Endothelial cell of umbilical vein (primary cell): ENCODE measurements at regions not wholly inside any gene's neighbourhood (a gene's known extent, or its start where the extent isn't known, plus 50 kb on each side); places are given as distances from the start of the nearest gene placed in this dataset.

Experiments
- BruUV-seq: library from RNA; stranded (reverse); fragments of 400-500 nt; replicated peaks from 2 replicates; lab custom pipeline; 2021; lab: Mats Ljungman, UMichigan
- CTCF ChIA-PET: fragments of 300-600, 350-600 bp; sonication (Branson Sonifier 250); formaldehyde crosslinking; loops from one replicate; lab custom pipeline; 2021; ENCODE audit warnings: antibody characterized with exemption, inconsistent platforms; lab: Charles Lee
- POLR2A ChIA-PET: fragments of 300-600, 350-600 bp; sonication (Branson Sonifier 250); formaldehyde crosslinking; loops from one replicate; lab custom pipeline; 2021; ENCODE audit warnings: antibody characterized with exemption, inconsistent platforms; lab: Charles Lee
- DNase-seq: peaks from one replicate; pipeline ENCODE4 v3.0.0-alpha.2; 2011; ENCODE audit warnings: low read depth, low spot score
- FAIRE-seq: peaks from 2 replicates; lab custom pipeline; 2011; peaks lifted over from hg19 to GRCh38; lab: Jason Lieb, UNC
- H2AFZ ChIP-seq: 2 replicates; pipeline ENCODE4 v1.6.0; 2012; ENCODE audit warnings: low read depth, low read length, control low read depth, inconsistent platforms
- H3K27ac ChIP-seq: 2 replicates; pipeline ENCODE4 v1.5.1; 2011; ENCODE audit warnings: low read depth, mild to moderate bottlenecking, control low read depth, low read length, moderate library complexity; ENCODE audit not compliant: insufficient read depth
- H3K27me3 ChIP-seq, 2 experiments: 2 replicates each; pipeline versions ENCODE4 v1.6.0 to v1.6.1; 2011; ENCODE audit warnings: low read length in 2 of 2, mixed read lengths in 1 of 2; ENCODE audit not compliant: control insufficient read depth in 2 of 2, insufficient read depth in 2 of 2
- H3K36me3 ChIP-seq, 2 experiments: 2 replicates in 1 of 2; 3 replicates in 1 of 2; pipeline ENCODE4 v1.5.1; 2011; ENCODE audit warnings: low read length in 2 of 2, mild to moderate bottlenecking in 1 of 2, moderate library complexity in 1 of 2; ENCODE audit not compliant: control insufficient read depth in 2 of 2, insufficient read depth in 2 of 2; ENCODE audit errors: extremely low read depth in 1 of 2
- H3K4me1 ChIP-seq: 3 replicates; pipeline ENCODE4 v1.5.1; 2011; ENCODE audit warnings: mild to moderate bottlenecking, low read length; ENCODE audit not compliant: control insufficient read depth, insufficient read depth; ENCODE audit errors: extremely low read depth
- H3K4me2 ChIP-seq: 2 replicates; pipeline ENCODE4 v1.6.1; 2011; ENCODE audit warnings: low read length, control low read depth, mixed read lengths; ENCODE audit not compliant: insufficient read depth
- H3K4me3 ChIP-seq, 3 experiments: fragments of 200-600 bp in 1 of 3; sonication (generic), shearing (Covaris generic) in 1 of 3; replicated peaks in 1 of 3; 2 replicates each; pipeline ENCODE4 v1.5.1; 2011 to 2016; ENCODE audit warnings: control low read depth in 3 of 3, low read length in 3 of 3, mild to moderate bottlenecking in 2 of 3, inconsistent platforms in 1 of 3, low read depth in 1 of 3, moderate library complexity in 1 of 3; ENCODE audit not compliant: insufficient read depth in 1 of 3
- H3K79me2 ChIP-seq: 2 replicates; pipeline ENCODE4 v1.6.0; 2012; ENCODE audit warnings: low read length, inconsistent platforms; ENCODE audit not compliant: control insufficient read depth, insufficient read depth
- H3K9ac ChIP-seq: replicated peaks from 2 replicates; pipeline ENCODE3; 2011; ENCODE audit warnings: low read length, control low read depth; ENCODE audit not compliant: insufficient read depth; ENCODE audit errors: extremely low read depth
- H3K9me1 ChIP-seq: replicated peaks from 3 replicates; pipeline ENCODE4 v1.6.0; 2011; ENCODE audit warnings: mild to moderate bottlenecking, low read length; ENCODE audit not compliant: control insufficient read depth, insufficient read depth; ENCODE audit errors: extremely low read depth
- H3K9me3 ChIP-seq: replicated peaks from 2 replicates; pipeline ENCODE4 v1.5.1; 2012; ENCODE audit warnings: low read length, inconsistent platforms; ENCODE audit not compliant: control insufficient read depth, insufficient read depth
- H4K20me1 ChIP-seq: replicated peaks from 2 replicates; pipeline ENCODE3; 2011; ENCODE audit warnings: mild to moderate bottlenecking, low read length; ENCODE audit not compliant: control insufficient read depth, insufficient read depth; ENCODE audit errors: extremely low read depth
- EZH2 ChIP-seq: IDR thresholded peaks from 2 replicates; pipeline ENCODE4 v1.6.1; 2012; ENCODE audit warnings: borderline replicate concordance, low read depth, mild to moderate bottlenecking, moderate library complexity, low read length, inconsistent platforms; ENCODE audit not compliant: severe bottlenecking
- GATA2 ChIP-seq: IDR thresholded peaks from 2 replicates; pipeline ENCODE4 v1.7.0; 2011; ENCODE audit warnings: low read depth, mild to moderate bottlenecking, moderate library complexity, mixed read lengths, low read length; ENCODE audit not compliant: insufficient read length, insufficient read depth
- JUN ChIP-seq: IDR thresholded peaks from 2 replicates; pipeline ENCODE4 v1.6.1; 2011; ENCODE audit warnings: borderline replicate concordance, low read depth; ENCODE audit not compliant: insufficient read length, insufficient read depth
- MYC ChIP-seq: IDR thresholded peaks from one replicate; pipeline ENCODE4 v1.6.1; 2011; ENCODE audit warnings: mild to moderate bottlenecking, low read depth, low read length
- POLR2A ChIP-seq: IDR thresholded peaks from 2 replicates; pipeline ENCODE4 v1.6.1; 2012; ENCODE audit warnings: low read depth, mild to moderate bottlenecking, control low read depth, low read length
- POLR2AphosphoS5 ChIP-seq: IDR thresholded peaks from 2 replicates; pipeline ENCODE4 v1.6.1; 2012; ENCODE audit warnings: low read depth, mild to moderate bottlenecking, control low read depth, low read length, moderate library complexity; ENCODE audit not compliant: insufficient read depth
- dilution Hi-C: fragments of 300-500 bp; cut with MboI; formaldehyde crosslinking; loops from one replicate; pipeline ENCODE4 v1.15.0; 2019; ENCODE audit warnings: low sequenced_read_pairs; ENCODE audit not compliant: extremely low pct_ligation_motif_present
- intact Hi-C: fragments of 100-400 bp; cut with micrococcal nuclease; formaldehyde crosslinking; loops from one replicate; pipeline ENCODE4 v1.10.0; 2022
- TF ChIP-seq, protein P1 (sequence below), 2 donors: IDR thresholded peaks; 1 replicate in 1 of 2; 2 replicates in 1 of 2; pipeline ENCODE4 v1.5.1; 2011; ENCODE audit warnings: low read length in 2 of 2, mild to moderate bottlenecking in 2 of 2, moderate library complexity in 2 of 2, control low read depth in 1 of 2, inconsistent platforms in 1 of 2, low read depth in 1 of 2; ENCODE audit not compliant: insufficient read depth in 1 of 2; ENCODE audit errors: extremely low read depth in 1 of 2

- H3K27me3 ChIP-seq: no peaks in the 10 kb centered on the region
- CTCF ChIA-PET: no interaction called here
- no peak for FAIRE-seq
These were observed 489.1 kb upstream of the SMIM21 start for GRCh38 chr18:75916624-75916982.

DNA sequence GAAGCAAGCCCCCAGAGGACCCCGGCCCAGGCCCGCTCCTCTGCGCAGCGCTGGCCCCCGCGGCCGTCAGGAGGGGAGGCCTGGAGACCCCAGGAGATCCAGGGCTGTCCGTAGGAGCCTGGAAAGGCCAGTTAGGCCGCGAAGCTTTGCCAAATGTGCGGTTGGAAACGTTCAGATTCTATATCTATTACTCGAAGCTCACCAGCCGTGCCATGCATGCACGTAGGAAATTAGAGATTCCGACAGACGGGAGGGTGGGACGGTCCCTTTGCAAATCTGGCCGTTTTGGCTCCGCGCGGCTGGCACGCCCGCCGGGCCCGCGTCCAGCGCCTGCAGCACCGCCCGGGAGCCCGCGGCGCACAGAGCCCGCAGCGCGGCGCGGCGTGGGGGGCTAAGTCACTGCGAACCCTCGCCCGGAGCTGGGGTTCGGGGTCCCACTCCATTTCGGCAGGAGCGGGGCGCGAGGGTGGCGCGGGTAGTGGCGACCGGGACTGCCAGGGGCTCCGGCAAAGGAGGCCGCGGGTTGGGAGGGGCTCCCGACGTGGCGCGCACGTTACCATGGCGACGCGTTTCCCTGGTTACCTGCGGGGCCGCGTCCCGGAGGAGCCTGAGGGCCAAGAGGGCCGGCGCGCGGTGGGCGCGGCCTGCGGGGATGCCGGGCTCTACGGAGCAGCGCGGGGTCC is 488.6 kb upstream of the SMIM21 start:
- H3K9me3 ChIP-seq: peaks cover 11% of the 10 kb centered on the region
- no peak overlapping the region for H3K4me2 ChIP-seq
- no peak overlapping the region for H3K9ac ChIP-seq
- ChIA-PET POLR2A (no interaction called here), CTCF (no interaction called here)
- H3K36me3 ChIP-seq: no peaks in the 10 kb centered on the region
- dilution Hi-C loops: no loop called here
- no peaks in the 10 kb centered on the region for H3K27me3 ChIP-seq
- no TSS peak for BruUV-seq
- H3K4me3 ChIP-seq: no peak overlapping the region
- H4K20me1 ChIP-seq: no peaks in the 10 kb centered on the region
- DNase-seq: no peak
- no peaks in the 10 kb centered on the region for H3K79me2 ChIP-seq
- intact Hi-C loops: no loop called here
- no peak overlapping the region for H3K27ac ChIP-seq
- no peak for FAIRE-seq
- no peaks in the 10 kb centered on the region for H3K4me1 ChIP-seq
- TF ChIP-seq MYC (no peak), EZH2 (no peak), POLR2AphosphoS5 (no peak), POLR2A (no peak), GATA2 (no peak)
- TF ChIP-seq, protein P1, sequence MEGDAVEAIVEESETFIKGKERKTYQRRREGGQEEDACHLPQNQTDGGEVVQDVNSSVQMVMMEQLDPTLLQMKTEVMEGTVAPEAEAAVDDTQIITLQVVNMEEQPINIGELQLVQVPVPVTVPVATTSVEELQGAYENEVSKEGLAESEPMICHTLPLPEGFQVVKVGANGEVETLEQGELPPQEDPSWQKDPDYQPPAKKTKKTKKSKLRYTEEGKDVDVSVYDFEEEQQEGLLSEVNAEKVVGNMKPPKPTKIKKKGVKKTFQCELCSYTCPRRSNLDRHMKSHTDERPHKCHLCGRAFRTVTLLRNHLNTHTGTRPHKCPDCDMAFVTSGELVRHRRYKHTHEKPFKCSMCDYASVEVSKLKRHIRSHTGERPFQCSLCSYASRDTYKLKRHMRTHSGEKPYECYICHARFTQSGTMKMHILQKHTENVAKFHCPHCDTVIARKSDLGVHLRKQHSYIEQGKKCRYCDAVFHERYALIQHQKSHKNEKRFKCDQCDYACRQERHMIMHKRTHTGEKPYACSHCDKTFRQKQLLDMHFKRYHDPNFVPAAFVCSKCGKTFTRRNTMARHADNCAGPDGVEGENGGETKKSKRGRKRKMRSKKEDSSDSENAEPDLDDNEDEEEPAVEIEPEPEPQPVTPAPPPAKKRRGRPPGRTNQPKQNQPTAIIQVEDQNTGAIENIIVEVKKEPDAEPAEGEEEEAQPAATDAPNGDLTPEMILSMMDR (IDR thresholded peaks at IDR 0.05; ENCODE audit: extremely low read depth in 1 of 2, insufficient read depth in 1 of 2, low read depth in 1 of 2, low read length in 2 of 2): no peak
- no peak overlapping the region for H2AFZ ChIP-seq
- no peaks in the 10 kb centered on the region for H3K9me1 ChIP-seq

More at GRCh38 chr18:75916624-75916982, 489.1 kb upstream of the SMIM21 start:
- no peak for TF ChIP-seq JUN
- no peak for TF ChIP-seq POLR2AphosphoS5
- Histone ChIP-seq H3K4me2 (no peak overlapping the region), H3K79me2 (no peaks in the 10 kb centered on the region), H3K9me3 (peaks cover 11% of the 10 kb centered on the region), H3K36me3 (no peaks in the 10 kb centered on the region), H3K27ac (no peak overlapping the region), H2AFZ (no peak overlapping the region), H3K4me1 (no peaks in the 10 kb centered on the region), H3K9me1 (no peaks in the 10 kb centered on the region), H3K9ac (no peak overlapping the region), H4K20me1 (no peaks in the 10 kb centered on the region), H3K4me3 (no peak overlapping the region)
- POLR2A ChIA-PET: no interaction called here
- intact Hi-C loops: no loop called here
- dilution Hi-C loops: no loop called here
- BruUV-seq: no TSS peak
- DNase-seq: no peak
